NCI-H82 (cell line): ENCODE measurements at regions not wholly inside any gene's neighbourhood (a gene's known extent, or its start where the extent isn't known, plus 50 kb on each side); places are given as distances from the start of the nearest gene placed in this dataset.
A peak's percentile ranks its signal among the peaks of the same experiment; 100 is the strongest.

Source experiments
- DNase-seq: peaks from one replicate; lab custom pipeline; 2025; lab: John Stamatoyannopoulos, UW

DNA sequence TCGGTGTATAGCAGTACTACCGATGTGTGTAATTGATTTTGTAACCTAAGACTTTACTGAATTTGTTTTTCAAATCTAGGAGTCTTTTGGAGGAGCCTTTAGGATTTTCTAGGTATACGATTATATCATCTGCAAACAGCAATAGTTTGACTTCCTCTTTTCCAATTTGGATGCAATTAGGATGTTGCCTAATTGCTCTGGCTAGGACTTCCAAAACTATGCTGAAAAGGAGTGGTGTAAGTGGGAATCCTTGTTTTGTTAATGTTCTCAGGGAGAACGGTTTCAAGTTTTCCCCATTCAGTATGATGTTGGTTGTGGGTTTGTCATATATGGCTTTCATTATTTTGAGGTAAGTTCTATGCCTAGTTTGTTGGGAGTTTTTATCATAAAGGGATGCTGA is 171.6 kb upstream of the PDE3A start:
- DNase-seq = no peak

DNA sequence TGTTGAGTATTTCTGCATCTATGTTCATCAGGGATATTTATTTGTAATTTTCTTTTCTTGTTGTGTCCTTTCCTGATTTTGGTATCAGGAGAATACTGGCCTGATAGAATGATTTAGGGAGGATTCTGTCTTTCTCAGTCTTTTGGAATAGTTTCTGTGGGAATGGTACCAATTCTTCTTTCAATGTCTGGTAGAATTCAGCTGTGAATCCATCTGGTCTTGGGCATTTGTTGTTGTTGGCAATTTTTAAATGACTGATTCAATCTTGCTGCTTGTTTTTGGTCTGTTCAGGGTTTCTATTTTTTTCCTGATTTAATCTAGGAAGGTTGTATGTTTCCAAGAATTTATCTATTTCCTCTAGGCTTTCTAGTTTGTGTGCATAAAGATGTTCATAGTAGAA is 170.9 kb upstream of the PDE3A start:
- no peak for DNase-seq

DNA sequence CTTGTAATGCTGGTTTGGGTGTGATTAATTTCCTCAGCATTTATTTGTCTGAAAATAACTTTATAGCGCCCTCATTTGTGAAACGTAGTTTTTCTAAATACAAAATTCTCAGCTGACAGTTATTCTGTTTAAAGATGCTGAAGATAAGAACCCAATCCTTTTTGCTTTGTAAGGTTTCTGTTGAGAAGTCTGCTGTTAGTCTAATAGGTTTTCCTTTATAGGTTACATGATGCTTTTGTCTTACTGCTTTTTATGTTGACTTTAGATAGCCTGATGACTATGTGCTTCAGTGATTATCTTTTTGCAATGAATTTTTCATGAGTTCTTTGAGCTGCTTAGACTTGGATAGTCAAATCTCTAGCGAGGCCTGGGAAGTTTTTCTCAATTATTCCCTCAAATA is 168.6 kb upstream of the PDE3A start:
- no peak for DNase-seq

DNA sequence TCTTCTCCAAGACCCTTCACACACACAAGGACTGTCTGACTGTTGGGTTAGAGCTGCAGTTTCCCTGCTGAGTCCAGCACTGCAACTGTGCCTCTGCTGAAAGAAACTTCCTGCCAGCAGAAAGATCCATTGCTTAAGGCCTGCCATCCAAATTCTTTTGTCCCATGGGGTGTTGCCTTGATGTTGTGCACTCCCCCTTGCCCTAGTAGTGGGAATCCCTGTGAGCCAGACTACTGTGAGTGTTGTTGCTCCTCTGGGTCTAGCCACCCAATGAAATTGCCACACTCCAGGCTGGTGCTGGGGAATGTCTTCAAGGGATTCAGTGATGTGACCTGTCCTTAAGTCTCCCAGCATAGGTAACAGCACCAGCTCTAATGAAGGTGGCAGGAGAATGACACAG is 166.6 kb upstream of the PDE3A start:
- no peak for DNase-seq

DNA sequence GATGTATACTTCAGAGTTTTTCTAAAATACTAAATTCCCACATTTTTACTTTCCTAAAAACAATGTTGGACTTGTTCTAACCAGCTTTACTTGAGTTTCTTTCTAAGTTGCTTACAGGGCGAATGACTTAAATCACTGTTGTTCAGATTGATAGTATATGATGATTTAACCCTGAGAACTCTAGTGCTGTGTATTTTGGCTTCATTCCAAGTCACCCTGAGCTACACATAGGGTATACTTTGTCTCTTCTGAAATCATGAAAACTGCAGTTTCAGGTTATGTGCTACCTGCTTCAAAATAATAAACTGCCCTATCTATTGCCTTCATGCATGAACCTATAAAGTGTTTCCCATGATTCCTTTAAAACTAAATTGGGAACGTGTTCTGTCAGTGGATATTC is 162.5 kb upstream of the PDE3A start:
- no peak for DNase-seq

DNA sequence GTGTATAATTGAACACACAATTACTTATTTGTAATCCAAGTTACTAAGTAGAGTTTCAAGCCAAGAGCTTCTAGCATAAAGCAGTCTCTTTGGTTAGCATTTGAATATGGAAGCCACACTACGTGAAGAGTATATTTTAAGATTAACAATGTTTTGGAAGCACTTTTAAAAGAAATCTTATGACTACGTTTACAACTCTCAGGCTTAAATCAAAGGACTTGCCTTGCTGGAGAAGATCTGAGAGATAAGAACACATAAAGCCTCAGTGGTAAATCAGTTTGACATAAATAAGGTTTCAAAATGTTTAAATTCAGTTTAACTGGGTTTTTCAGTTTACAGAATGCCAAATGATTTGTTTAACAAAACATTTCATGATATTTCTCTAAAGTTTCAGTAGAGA is 161.9 kb upstream of the PDE3A start:
- no peak for DNase-seq

DNA sequence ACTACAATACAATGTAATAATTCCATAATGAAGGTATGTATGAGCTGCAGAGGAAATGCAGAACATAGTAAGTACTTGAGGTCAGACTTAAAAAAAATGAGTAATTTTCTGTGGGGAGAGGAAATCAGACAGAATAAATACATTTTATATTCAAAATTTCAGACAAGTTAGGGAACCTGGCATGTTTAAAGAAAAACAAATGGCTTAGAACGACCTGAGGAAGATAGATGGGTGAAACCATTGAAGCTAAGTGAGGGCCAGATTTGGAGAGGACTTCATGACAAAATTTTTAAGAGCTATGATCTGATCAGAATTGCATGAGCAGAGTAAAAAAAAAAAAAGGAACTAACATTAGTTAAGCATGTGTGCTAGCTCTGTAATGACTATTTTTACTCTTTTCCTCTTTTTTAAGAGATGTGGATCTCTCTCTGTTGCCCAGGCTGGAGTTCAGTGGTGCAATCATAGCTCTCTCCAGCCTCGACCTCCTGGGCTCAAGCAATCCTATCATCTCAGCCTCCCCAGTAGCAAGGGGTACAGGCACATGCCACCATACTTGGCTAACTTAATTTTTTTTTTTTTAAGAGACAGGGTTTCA is 157.6 kb upstream of the PDE3A start:
- DNase-seq = no peak

DNA sequence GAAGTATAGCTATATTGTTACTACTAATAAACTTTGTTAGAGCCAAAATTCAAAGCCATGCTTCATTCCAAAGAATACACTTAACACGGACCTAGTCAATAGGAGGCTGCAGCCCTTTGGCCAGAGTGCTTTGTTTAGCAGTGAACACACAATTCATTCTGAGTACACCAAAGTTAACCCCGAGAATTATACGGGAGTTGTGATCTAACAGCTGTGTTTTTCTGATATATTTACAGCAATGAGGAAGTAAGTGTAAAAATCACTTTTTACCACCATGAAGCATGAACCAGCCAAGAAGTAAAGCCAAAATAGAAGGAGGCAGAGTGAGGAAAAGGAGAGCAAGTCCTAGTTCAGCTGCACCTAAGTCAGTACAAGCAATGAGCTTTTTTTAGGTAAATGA is 156.8 kb upstream of the PDE3A start:
- DNase-seq = no peak

DNA sequence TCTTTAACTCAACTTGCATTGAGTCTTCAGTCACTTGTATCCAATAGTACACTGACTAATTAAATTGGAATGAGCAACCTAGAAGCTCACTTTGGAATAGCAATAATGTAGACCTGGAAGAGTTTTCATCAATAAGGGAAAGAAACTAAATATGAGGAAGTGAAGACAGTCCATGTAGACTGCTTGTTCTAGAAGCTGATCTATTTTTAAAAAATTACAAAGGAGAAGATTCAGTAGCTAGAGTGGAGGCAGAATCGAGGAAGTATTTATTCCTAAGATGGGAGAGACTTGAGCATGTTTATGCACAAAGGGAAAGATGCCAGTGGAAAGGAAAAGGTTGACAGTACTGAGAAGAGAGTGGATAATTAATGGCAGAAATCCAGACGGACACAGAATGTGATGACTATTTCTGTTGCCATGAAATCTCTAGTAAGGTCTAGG is 156.3 kb upstream of the PDE3A start:
- no peak for DNase-seq

DNA sequence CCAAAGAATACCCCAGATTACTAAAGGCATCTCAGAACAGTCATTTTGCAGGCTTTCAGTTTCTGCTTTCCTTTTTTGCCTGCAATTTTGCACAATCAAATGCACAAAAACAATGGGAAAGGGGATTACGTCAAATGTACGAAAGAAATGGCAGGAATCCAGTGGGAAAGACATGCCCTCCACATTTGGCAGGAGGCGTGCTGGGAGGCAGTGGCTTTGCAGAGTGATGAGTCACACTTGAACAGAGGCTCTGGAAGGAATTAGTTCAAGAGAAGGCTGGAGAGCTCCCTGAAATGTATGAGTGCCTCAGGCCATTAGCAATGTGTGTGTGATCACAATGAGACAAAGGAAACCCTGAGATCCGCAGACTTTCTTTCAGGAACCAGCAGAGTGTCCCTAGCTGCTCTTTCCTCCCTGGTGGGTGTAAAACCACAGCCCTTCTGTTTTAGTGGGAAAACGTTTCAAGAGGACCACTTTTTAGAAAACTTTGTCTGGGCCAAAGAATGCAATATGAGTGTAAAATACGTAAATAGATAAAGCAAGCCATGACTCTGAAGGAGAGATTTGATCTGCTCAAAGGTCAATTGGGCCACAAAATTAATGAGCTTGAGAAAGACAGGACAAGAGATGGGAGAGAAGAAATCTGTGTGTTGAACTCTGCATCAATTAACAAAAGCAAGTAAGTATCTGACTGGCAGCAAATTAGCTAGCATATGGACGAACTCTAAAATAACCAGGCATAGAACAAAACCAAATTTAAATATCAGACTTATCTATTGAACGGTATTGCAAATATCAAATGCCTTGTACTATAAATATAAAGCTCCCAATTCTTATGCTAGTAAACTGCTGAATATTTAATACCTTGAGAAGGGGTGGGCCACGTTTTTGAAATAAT is 155.4 kb upstream of the PDE3A start:
- DNase-seq = peak; percentile 32

DNA sequence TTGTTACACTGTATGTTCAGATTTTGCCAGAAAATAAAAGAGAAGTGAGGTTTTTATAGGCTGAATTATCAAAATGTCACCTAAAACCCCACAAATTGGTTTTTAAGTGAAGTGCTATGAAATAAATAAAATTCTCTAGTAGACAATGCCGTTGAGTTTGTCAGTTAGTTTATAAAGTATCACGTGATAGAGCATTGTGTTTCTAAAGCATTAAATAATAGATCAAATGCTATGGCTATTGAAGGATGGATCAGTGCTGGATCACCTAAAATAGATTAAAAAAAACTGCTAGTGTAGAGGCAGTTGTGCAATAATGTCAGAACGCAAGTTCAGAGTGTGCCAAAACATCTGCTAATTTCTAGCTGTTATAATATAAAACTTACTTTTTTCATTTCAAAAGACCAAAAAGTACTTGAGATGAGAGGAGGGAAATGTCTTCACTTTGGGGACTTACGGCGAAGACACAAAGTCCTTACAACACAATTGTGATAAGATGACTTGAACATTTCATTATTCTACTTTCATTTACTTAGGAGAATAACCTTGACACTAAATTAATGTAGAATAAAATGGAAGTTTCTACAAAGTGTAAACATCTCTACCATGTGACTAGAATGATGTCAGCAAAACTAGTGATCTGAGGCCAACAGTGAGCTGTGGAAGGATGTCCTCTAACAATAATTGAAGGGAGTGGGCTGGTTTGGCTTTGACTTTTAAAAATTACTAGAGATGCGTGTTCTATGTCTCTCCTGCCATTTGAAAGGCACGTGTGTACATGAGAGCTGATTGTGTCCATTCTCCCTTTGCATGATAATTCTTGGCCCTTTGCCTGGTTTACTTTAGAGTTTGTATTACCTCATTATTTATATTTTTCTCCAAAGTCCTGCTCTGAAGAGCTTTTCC is 154.4 kb upstream of the PDE3A start:
- no peak for DNase-seq

DNA sequence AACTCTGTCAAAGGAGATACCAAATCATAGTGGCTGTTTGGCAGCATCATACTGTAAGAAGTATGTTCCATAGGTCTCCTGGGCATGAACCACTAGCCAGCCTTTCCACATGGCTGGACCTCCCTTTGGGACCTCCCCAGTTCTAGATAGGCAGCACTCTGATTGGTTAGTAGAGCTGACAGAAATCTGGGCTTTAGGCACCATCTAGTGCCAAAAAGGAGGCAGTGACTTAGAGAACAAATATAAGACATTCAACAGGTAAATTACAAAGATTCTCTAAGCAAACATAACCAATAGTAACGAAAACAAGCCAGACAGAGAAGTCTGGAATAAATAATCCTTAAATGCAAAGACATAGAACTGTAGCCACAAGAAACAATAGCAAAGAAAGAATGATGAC is 148.0 kb upstream of the PDE3A start:
- DNase-seq = peak; percentile 74

DNA sequence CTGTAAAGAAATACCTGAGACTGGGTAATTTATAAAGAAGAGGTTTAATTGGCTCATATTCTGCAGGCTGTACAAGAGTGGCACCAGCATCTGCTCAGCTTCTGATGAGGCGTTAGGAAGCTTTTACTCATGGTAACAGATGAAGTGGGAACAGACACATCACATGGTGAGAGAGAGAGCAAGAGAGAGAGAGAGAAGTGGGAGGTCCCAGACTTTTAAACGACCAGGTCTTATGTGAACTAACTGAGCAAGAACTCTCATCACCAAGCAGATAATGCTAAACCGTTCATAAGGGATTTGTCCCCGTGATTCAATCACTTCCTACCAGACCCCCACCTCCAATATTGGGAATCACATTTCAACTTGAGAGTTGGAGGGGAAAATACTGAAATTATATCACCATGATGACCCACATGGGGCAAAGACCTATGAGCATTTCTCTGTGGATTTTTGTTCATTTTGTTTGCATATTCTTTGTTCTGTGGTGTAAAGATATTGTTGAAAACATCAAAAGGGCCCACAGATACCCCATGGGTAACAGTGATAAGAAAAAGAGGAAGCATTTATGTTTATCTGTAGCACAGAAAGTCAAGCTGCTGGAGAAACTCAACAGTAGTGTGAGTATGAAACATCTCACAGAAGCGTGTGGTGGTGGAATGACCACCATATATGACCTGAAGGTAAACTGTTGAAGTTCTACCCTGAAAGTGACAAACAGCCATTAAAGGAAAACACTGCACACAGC is 135.2 kb upstream of the PDE3A start:
- DNase-seq = no peak

DNA sequence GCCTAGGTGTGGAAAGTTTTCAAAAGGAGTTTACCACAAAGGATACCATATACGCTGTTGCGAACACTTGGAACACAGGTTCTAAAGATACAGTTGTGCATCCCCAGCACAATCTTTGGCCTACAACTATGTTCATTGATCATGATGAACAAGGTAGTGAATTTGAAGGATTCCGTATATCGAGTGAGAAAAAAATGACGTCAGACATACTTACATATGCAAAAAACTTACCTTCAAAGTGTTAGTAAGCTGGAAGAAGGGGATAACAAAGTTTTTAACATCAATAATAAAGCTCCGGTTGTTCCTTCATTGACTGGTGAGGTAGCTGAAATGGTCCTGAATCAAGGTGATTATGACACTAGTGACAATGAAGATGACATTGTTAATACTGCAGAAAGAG is 133.9 kb upstream of the PDE3A start:
- no peak for DNase-seq

DNA sequence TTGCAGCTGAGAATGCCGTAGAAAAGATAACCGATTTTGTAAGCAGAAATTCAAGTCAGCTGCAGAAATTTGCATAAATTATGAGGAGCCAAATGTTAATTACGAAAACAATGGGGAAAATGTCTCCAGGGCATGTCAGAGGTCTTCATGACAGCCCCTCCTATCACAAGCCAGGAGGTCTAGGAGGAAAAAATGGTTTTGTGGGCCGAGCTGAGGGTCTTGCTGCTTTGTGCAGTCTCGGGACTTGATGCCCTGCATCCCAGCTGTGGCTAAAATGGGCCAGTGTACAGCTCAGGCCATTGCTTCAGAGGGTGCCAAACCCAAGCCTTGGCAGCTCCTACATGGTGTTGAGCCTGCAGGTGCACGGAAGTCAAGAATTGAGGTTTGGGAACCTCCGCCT is 131.2 kb upstream of the PDE3A start:
- no peak for DNase-seq

DNA sequence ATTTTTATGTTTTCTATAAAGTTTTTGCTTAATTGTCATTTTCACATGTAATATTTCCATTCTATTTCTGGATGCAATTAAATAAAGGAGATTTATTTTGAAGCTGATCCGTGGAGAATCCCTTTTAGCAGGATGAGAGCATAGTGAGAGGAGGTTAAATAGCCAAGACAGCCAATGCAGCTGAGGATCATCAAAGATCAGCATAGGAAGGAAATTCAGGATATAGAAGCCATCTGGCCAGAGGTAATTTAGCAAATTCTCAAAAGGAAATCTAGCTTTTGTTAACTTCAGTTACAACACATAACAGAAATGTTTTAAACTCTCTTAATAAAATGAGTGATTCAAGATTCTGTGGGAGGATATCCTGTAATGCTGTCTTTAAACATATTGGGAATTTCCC is 122.8 kb upstream of the PDE3A start:
- DNase-seq = no peak

DNA sequence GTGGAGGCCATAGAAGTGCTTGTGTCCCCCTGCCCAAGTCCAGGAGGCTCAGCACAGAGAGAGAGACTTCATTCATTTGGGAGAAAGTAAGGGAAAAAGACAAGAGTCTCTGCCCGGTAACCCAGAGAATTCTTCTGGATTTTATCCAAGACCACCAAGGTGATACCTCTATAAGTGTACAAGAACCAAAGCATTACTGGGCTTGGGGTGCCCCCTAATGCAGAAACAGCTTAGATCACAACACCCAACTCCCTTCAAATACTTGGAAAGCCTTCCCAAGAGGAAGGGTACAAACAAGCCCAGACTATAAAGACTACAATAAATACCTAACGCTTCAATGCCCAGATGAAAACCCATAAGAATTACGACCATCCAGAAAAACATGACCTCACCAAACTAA is 119.7 kb upstream of the PDE3A start:
- no peak for DNase-seq

DNA sequence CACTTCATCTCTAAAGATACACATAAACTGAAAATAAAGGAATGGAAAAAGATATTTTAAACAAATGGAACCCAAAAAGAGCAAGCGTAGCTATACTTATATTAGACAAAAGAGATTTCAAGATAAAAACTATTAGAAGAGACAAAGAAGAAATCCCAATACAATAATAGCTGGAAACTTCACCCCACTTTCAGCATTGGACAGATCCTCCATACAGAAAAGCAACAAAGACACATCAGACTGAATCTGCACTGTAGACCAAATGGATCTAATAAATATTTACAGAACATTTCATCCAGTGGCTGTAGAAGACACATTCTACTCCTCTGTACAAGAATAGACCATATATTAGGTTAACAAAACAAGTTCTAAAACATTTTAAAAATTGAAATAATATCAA is 117.6 kb upstream of the PDE3A start:
- DNase-seq = no peak

DNA sequence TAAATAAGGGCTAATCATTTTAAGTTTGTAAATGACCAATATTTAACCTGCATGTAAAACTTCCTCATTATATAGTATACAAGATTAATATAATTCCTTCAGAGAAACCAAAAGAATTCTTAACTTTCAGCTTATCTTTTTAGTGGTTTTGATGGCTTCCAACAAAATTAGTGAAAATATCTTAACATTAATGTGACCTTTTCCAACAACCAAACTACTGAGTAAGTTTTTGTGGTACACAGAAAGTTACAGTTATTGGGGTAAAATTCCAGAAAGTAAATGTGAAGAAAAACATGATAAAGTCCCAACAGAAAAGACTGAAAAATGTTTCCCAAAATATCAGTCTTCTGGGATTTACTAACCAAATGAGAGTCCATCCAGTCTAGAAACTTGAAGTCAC is 111.0 kb upstream of the PDE3A start:
- no peak for DNase-seq

DNA sequence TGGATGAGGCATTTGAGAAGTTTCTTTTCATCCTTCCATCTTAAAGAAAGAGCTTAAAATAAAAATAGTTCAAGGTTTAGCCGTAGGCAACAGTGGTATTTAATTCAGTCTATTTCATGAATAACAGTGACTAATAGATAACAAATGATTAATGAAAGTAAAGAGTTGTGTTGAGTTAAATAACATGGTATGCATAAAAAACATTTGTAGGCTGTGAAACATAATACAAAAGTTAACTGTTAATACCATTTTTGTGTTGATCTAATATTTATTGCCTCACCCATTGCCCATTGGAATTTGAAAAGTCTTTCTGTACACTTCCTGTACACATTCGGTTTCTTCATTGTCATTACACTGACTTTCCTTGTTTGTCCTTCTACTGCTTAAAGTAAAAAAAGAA is 108.6 kb upstream of the PDE3A start:
- no peak for DNase-seq

DNA sequence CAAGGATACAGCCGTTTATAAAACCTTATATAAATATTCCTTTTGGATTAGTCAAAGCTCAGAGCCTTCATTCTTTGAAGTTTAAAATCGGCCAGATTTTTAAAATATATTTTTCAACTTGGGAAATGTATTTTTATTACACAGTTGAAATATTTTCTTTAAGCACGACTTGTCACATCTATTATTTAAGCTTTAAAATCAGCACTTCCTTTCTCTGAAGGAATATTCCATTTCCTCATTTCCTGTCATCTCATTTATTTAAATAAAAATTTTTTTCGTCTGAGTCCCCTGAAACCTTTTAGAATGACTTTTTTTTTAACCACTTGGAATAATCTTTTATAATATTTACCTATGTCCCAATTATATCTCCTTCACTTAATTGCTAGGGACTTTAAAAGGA is 107.5 kb upstream of the PDE3A start:
- no peak for DNase-seq

DNA sequence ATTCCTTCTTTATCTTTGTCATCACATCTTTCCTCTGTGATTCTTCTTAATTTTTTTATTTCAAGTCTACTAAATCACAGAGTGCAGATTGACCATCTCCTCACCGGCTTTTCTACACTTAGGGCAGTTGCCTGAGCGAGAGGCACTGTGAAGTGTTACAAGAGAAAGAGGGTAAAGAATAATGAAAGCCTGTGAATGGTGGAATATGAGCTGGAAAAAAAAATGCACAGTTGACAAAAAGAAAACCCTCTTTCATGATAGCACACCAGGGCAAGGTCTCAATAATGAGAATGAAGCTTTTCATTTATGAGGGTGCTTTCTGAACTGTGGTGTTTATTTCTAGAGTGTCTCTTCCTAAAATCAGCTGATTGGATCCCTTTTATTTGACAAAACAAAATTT is 106.2 kb upstream of the PDE3A start:
- DNase-seq = no peak
